GM18519 (cell line): ENCODE measurements at regions not wholly inside any gene's neighbourhood (a gene's known extent, or its start where the extent isn't known, plus 50 kb on each side); places are given as distances from the start of the nearest gene placed in this dataset.
A peak's percentile ranks its signal among the peaks of the same experiment; 100 is the strongest.
"Not testable (repeated sequence)": the region's sequence is repeated elsewhere in the genome, so short reads cannot be mapped to it uniquely, and the experiment has no call there.

ENCODE experiments used
- ATAC-seq: cut with Tn5 transposase; IDR thresholded peaks from one replicate; pipeline ENCODE4 v1.9.1; 2021; ENCODE audit warnings: mild to moderate bottlenecking, moderate library complexity; ENCODE audit not compliant: unreplicated experiment, low FRiP score

- ATAC-seq = no peak
Measured at GRCh38 chr11:8768625-8769333, 86.2 kb downstream of the RPL27A start.

GRCh38 chr11:8772571-8773519 lies 90.3 kb downstream of the RPL27A start:
- ATAC-seq = no peak

GRCh38 chr11:8773916-8774539 lies 91.4 kb downstream of the RPL27A start:
- ATAC-seq = no peak

GRCh38 chr11:8774916-8775315 lies 92.3 kb downstream of the RPL27A start:
- not testable (repeated sequence) for ATAC-seq

GRCh38 chr11:8775332-8775731 lies 92.7 kb downstream of the RPL27A start:
- ATAC-seq = no peak

- no peak for ATAC-seq
Measured at GRCh38 chr11:8775734-8776133, 93.1 kb downstream of the RPL27A start.

- ATAC-seq = no peak
Measured at GRCh38 chr11:8776209-8776608, 93.6 kb downstream of the RPL27A start.

- ATAC-seq = peak; percentile 67
Measured at GRCh38 chr11:8777907-8778767, 95.5 kb downstream of the RPL27A start.

- no peak for ATAC-seq
Measured at GRCh38 chr11:8779107-8779506, 96.5 kb downstream of the RPL27A start.

- no peak for ATAC-seq
Measured at GRCh38 chr11:8779732-8780131, 97.1 kb downstream of the RPL27A start.

GRCh38 chr11:8784954-8785353 lies 102.4 kb downstream of the RPL27A start:
- ATAC-seq = no peak

- ATAC-seq = no peak
Measured at GRCh38 chr11:8785457-8785856, 102.9 kb downstream of the RPL27A start.

GRCh38 chr11:8785998-8786397 lies 103.4 kb downstream of the RPL27A start:
- no peak for ATAC-seq

- ATAC-seq = no peak
Measured at GRCh38 chr11:8786933-8787332, 104.3 kb downstream of the RPL27A start.

GRCh38 chr11:8787372-8787771 lies 104.8 kb downstream of the RPL27A start:
- no peak for ATAC-seq

- no peak for ATAC-seq
Measured at GRCh38 chr11:8788616-8789015, 106.0 kb downstream of the RPL27A start.

- ATAC-seq = no peak
Measured at GRCh38 chr11:8789864-8790263, 107.3 kb downstream of the RPL27A start.

- ATAC-seq = no peak
Measured at GRCh38 chr11:8790968-8791367, 108.4 kb downstream of the RPL27A start.

GRCh38 chr11:8792710-8793109 lies 110.1 kb downstream of the RPL27A start:
- no peak for ATAC-seq

- ATAC-seq = no peak
Measured at GRCh38 chr11:8793114-8793777, 110.7 kb downstream of the RPL27A start.
